ENCODE measurements at regions not wholly inside any gene's neighbourhood (a gene's known extent, or its start where the extent isn't known, plus 50 kb on each side); places are given as distances from the start of the nearest gene placed in this dataset.

GRCh38 chr3:188000361-188000861 is 153.5 kb upstream of the LPP start:
- TF ChIP-seq CTCF (IDR thresholded peaks at IDR 0.05) (no peak), TCF7L2 (IDR thresholded peaks at IDR 0.05; ENCODE audit: low read depth, low read length) (no peak)

All from Panc1 (cell line).